Liver (tissue), 3 donors: ENCODE measurements at regions not wholly inside any gene's neighbourhood (a gene's known extent, or its start where the extent isn't known, plus 50 kb on each side); places are given as distances from the start of the nearest gene placed in this dataset.

Experiments
- TAF1 ChIP-seq: conservative IDR thresholded peaks from 2 replicates; pipeline ENCODE4 v1.6.1; 2016; ENCODE audit warnings: antibody characterized with exemption, mild to moderate bottlenecking
- YY1 ChIP-seq: IDR thresholded peaks from 2 replicates; pipeline ENCODE4 v1.6.1; 2016; ENCODE audit warnings: antibody characterized with exemption, mild to moderate bottlenecking
- TF ChIP-seq, protein P1 (sequence below): fragments of 150-350 bp; IDR thresholded peaks from 2 replicates; pipeline ENCODE4 v1.5.1; 2017; ENCODE audit warnings: improper control_type of control experiment, low read depth, low read length; ENCODE audit not compliant: missing input control
- TF ChIP-seq, protein P2 (sequence below): IDR thresholded peaks from 2 replicates; pipeline ENCODE4 v1.6.1; 2016; ENCODE audit warnings: antibody characterized with exemption
- donor health status: healthy.
- donor health status: healthy.

DNA sequence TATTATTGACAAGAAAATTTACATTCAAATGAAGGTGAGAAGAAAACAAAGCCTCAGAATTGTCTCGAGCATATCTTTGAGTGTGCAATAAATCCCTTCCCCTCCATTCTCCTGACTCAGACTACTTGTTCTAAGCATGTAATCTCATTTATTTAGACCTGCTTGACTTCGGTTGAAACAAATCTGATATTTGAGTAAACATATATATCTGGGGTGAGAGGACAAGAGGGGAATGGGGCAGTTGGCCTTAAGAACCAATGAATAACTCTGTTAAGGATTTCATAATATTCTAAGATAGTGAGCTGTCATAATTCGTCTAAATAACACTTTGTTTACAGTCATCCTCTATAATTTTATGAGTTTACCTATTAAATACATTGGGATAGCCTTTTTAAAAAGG, 142.7 kb downstream of the SIPA1L2 start:
- TF ChIP-seq, protein P1, sequence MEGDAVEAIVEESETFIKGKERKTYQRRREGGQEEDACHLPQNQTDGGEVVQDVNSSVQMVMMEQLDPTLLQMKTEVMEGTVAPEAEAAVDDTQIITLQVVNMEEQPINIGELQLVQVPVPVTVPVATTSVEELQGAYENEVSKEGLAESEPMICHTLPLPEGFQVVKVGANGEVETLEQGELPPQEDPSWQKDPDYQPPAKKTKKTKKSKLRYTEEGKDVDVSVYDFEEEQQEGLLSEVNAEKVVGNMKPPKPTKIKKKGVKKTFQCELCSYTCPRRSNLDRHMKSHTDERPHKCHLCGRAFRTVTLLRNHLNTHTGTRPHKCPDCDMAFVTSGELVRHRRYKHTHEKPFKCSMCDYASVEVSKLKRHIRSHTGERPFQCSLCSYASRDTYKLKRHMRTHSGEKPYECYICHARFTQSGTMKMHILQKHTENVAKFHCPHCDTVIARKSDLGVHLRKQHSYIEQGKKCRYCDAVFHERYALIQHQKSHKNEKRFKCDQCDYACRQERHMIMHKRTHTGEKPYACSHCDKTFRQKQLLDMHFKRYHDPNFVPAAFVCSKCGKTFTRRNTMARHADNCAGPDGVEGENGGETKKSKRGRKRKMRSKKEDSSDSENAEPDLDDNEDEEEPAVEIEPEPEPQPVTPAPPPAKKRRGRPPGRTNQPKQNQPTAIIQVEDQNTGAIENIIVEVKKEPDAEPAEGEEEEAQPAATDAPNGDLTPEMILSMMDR, result no peak
- no peak for TF ChIP-seq YY1
- no peak for TF ChIP-seq TAF1
- TF ChIP-seq, protein P2, sequence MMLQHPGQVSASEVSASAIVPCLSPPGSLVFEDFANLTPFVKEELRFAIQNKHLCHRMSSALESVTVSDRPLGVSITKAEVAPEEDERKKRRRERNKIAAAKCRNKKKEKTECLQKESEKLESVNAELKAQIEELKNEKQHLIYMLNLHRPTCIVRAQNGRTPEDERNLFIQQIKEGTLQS, result no peak
